ENCODE measurements at regions not wholly inside any gene's neighbourhood (a gene's known extent, or its start where the extent isn't known, plus 50 kb on each side); places are given as distances from the start of the nearest gene placed in this dataset.

DNA sequence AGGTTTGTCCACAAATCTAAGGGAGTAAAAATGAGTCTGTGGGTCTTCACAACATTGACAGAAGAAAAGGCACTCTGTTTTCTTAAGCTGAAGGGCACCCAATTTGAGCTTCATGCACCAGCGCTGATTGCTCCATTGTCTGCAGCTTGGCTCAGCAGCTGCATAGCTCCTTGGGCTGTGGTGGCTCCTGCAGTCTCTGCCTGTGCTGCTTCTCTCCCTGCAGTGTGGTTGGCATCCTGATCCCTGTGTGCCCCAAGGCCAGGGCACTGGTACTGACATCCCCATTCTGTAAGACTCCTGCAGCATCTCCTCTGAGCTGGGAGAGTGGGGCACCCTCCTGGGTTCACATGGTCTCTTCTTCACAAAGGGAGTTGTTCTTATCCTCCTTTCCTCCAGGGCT, 83.2 kb upstream of the B3GAT2 start:
- DNase-seq (ENCODE audit: low read depth) = no peak
- no peak for TF ChIP-seq CTCF (IDR thresholded peaks at IDR 0.05; ENCODE audit: control insufficient read depth, extremely low read depth, insufficient read depth)
- H3K4me3 ChIP-seq (ENCODE audit: low read depth, low read length) = no peak overlapping the region

DNA sequence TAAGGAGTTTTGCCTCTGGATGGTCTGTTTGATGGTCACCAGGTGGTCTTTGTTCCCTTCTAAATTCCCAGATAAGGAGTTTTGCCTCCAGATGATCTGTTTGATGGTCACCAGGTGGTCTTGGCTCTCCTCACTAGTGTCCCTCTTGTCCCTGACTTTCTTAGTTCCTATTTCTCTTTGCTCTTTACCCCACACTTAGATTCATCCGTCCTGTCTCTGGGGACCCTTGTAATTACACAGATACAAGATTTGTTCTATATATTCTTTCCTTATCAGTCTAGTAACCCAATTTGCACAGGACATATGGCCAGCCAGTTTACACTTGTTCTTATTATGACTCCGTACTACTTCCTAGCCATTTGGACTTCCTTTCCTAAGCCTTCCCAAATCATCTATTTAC, 84.0 kb upstream of the B3GAT2 start:
- TF ChIP-seq CTCF (IDR thresholded peaks at IDR 0.05; ENCODE audit: control insufficient read depth, extremely low read depth, insufficient read depth) = no peak
- no peak for DNase-seq (ENCODE audit: low read depth)
- no peak overlapping the region for H3K4me3 ChIP-seq (ENCODE audit: low read depth, low read length)

GRCh38 chr6:71043902-71044301, 87.0 kb upstream of the B3GAT2 start:
- DNase-seq (ENCODE audit: low read depth) = no peak
- H3K4me3 ChIP-seq (ENCODE audit: low read depth, low read length) = no peak overlapping the region
- TF ChIP-seq CTCF (IDR thresholded peaks at IDR 0.05; ENCODE audit: control insufficient read depth, extremely low read depth, insufficient read depth) = no peak

GRCh38 chr6:71044753-71045152, 87.9 kb upstream of the B3GAT2 start:
- DNase-seq (ENCODE audit: low read depth) = no peak
- H3K4me3 ChIP-seq (ENCODE audit: low read depth, low read length) = no peak overlapping the region
- TF ChIP-seq CTCF (IDR thresholded peaks at IDR 0.05; ENCODE audit: control insufficient read depth, extremely low read depth, insufficient read depth) = no peak

DNA sequence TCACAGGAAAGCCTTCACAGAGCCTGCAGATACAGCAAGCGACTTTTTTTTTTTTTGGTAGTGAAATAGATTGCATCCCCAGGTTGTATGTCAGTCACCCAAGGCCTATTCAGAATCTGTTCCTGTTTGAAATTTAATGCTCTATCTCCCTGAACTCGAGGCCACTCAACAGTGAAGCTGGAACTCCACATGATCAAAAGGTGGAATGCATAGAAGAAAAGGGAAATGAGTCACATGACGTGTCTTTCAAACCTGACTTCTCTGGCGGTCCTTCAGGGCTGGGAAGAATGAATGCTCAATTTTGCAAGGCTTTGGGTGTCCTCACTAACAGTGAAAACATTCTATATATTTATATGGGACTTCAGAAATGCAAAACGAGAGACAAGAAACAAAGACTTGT, 88.4 kb upstream of the B3GAT2 start:
- DNase-seq (ENCODE audit: low read depth) = no peak

DNA sequence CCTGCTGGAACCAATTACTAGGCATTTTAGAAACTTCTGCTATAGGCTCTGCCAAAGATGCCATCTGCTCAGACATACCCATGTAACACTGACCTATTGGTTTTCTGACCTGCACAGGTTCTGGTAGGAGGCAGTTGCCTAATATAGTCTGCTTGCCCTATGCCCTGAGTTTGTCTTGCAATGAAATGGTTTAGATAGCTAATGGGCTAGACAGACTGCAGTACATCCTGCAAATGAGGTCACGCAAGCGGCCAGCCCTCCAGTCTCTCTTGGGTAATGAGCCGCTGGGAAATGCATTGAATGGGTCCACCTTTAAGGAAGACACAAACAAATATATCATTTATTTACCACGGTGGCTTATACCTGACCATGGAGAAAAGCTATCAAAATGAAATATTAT, 90.6 kb upstream of the B3GAT2 start:
- no peak for DNase-seq (ENCODE audit: low read depth)
- H3K4me3 ChIP-seq (ENCODE audit: low read depth, low read length) = no peak overlapping the region
- no peak for TF ChIP-seq CTCF (IDR thresholded peaks at IDR 0.05; ENCODE audit: control insufficient read depth, extremely low read depth, insufficient read depth)

More for the DNA sequence above, 88.4 kb upstream of the B3GAT2 start:
- TF ChIP-seq CTCF (IDR thresholded peaks at IDR 0.05; ENCODE audit: control insufficient read depth, extremely low read depth, insufficient read depth) = no peak
- no peak overlapping the region for H3K4me3 ChIP-seq (ENCODE audit: low read depth, low read length)

DNA sequence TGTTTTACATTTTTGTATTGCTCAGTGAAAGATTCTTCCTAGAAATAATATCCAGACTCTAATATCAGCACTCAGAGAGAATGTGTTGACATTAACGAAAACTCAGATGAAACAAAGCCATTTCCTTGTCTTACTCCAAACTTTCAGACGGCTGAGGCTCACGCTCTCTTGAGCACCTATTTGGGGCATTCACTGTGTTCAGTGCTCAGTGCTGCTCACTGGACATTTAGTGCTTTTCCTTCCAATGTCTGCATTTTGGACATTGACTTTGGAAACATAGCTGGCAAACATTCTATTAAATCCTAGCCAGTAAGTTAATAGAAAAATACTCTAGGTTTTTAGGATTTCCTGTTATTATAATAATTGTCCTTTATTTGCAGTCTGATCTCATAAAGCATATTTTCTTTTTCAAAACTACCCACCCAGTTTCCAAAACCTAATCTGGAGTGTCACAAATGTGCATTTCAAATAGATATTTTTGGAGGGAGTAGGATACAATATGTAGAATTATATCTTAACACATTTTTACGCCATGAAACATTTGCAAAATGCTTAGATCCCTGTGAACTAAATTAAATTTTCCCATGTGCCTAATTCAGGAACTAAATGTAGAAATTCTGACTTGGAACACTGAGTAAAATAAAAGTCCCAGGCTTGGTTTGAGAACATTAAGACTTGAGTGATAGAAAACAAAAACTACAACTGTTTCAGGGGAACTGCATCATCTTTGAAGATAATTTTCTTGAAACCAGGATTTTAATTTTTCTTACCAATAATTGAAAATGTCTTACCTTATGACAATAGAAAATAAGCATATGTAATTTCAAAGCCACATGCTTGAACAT, 91.7 kb upstream of the B3GAT2 start:
- no peak for DNase-seq (ENCODE audit: low read depth)
- no peak for TF ChIP-seq CTCF (IDR thresholded peaks at IDR 0.05; ENCODE audit: control insufficient read depth, extremely low read depth, insufficient read depth)
- no peak overlapping the region for H3K4me3 ChIP-seq (ENCODE audit: low read depth, low read length)
